Ovary (tissue), 7 donors: ENCODE measurements at regions not wholly inside any gene's neighbourhood (a gene's known extent, or its start where the extent isn't known, plus 50 kb on each side); places are given as distances from the start of the nearest gene placed in this dataset.

Source experiments
- DNase-seq, 5 donors: peaks; one replicate each; pipeline ENCODE4 v3.0.0-alpha.2; 2019 to 2020
- H3K27ac ChIP-seq, 2 donors: fragments of 200-600 bp; one replicate each; pipeline versions ENCODE4 v1.5.1 to v1.8.0; 2019 to 2022
- H3K27me3 ChIP-seq: fragments of 200-600 bp; one replicate; pipeline ENCODE4 v1.8.0; 2022
- H3K36me3 ChIP-seq: fragments of 200-600 bp; sonication (generic); one replicate; pipeline ENCODE4 v1.5.1; 2019
- H3K4me1 ChIP-seq: one replicate; pipeline ENCODE4 v1.8.1; 2013; ENCODE audit warnings: mild to moderate bottlenecking, moderate library complexity; ENCODE audit not compliant: insufficient read depth
- H3K4me3 ChIP-seq: fragments of 200-600 bp; sonication (generic); one replicate; pipeline ENCODE4 v1.5.1; 2017
- H3K9me3 ChIP-seq, 2 donors: fragments of 200-600 bp in 1 of 2; sonication (generic) in 1 of 2; one replicate each; pipeline versions ENCODE4 v1.5.1 to v1.8.1; 2013 to 2019; ENCODE audit warnings: mild to moderate bottlenecking in 1 of 2, moderate library complexity in 1 of 2
- EP300 ChIP-seq: sonication (generic); formaldehyde crosslinking; IDR thresholded peaks from one replicate; pipeline ENCODE4 v1.6.1; 2017; ENCODE audit warnings: antibody characterized with exemption
- POLR2A ChIP-seq: fragments of 450-650 bp; IDR thresholded peaks from one replicate; pipeline ENCODE4 v1.6.1; 2017; ENCODE audit warnings: antibody characterized with exemption, mild to moderate bottlenecking, moderate library complexity
- WGBS, 3 donors: extraction: QIAGEN DNeasy Blood & Tissue Kit in 1 of 3; methylation state at CpG; one replicate each; pipeline versions ENCODE4 v1.1.5 to v1.1.7; 2013 to 2017; 5-methylcytosine and 5-hydroxymethylcytosine counted together
- intact Hi-C, 4 donors: fragments of 100-400 bp; cut with DNase I; formaldehyde crosslinking; loops; one replicate each; pipeline versions ENCODE4 v1.11.0 to v1.15.1; 2022 to 2023
- TF ChIP-seq, protein P1 (sequence below), 3 donors: fragments of 450-650 bp in 2 of 3; fragments of 200-600 bp in 1 of 3; IDR thresholded peaks; one replicate each; pipeline versions ENCODE4 v1.5.1 to v1.8.0; 2016 to 2022; ENCODE audit warnings: antibody characterized with exemption in 3 of 3, mild to moderate bottlenecking in 1 of 3
- donor health status: DM: no; HTN: no; CAD: no; lungs with moderate emphysema.
- donor health status: DM: no; HTN: no; CAD: no.
- donor health status: Bipolar disorder and iron deficiency.
- donor health status: DM: no; HTN: no; CAD: no.
- donor health status: DM: yes; HTN: yes; CAD: no.

DNA sequence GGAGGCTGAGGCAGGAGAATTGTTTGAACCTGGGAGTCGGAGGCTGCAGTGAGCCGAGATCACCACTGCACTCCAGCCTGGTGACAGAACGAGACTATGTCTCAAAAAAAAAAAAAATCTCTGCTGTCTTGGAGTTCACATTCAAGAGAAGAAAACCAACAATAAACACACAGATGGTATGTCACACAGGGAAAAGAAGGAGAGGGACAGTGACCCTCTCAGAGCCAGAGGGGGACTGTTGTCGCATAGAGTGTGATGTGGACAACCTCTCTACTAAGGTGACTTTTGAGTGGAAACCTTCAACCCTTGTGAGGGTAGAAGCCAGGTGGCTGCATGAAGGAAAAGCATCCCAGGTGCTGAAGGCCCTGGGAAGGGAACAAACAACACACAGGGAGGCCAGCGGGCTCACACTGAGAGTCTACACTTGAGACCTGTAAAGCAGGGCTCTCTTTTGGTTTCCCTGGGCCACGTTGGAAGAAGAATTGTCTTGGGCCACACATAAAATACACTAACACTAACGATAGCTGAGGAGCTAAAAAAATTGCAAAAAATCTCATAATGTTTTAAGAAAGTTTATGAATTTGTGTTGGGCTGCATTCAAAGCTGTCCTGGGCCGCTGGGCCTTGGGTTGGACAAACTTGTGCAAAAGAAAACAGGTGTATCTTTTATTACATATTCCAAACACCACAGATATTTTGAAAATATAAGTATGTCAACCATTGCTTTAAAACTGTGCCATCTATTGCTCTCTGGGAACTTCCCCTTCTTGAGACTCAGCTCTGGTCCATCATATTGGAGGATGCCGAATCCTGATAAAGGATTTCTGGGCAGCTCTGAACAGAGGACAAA, 136.0 kb downstream of the DDX1 start:
- Histone ChIP-seq H3K27me3 (no peaks in the 10 kb centered on the region), H3K36me3 (no peaks in the 10 kb centered on the region), H3K4me1 (peaks cover 21% of the 10 kb centered on the region), H3K9me3 (no peaks in the 10 kb centered on the region), H3K4me3 (no peak overlapping the region), H3K27ac (no peak overlapping the region)
- 81 to 82% (median 82%) methylated on average over 9 of the region's 9 CpGs for WGBS, 3 donors
- DNase-seq, result no peak
- TF ChIP-seq POLR2A (no peak), EP300 (no peak)
- TF ChIP-seq, protein P1, sequence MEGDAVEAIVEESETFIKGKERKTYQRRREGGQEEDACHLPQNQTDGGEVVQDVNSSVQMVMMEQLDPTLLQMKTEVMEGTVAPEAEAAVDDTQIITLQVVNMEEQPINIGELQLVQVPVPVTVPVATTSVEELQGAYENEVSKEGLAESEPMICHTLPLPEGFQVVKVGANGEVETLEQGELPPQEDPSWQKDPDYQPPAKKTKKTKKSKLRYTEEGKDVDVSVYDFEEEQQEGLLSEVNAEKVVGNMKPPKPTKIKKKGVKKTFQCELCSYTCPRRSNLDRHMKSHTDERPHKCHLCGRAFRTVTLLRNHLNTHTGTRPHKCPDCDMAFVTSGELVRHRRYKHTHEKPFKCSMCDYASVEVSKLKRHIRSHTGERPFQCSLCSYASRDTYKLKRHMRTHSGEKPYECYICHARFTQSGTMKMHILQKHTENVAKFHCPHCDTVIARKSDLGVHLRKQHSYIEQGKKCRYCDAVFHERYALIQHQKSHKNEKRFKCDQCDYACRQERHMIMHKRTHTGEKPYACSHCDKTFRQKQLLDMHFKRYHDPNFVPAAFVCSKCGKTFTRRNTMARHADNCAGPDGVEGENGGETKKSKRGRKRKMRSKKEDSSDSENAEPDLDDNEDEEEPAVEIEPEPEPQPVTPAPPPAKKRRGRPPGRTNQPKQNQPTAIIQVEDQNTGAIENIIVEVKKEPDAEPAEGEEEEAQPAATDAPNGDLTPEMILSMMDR (IDR thresholded peaks at IDR 0.05), result no peak
- intact Hi-C loops, result no loop called here

DNA sequence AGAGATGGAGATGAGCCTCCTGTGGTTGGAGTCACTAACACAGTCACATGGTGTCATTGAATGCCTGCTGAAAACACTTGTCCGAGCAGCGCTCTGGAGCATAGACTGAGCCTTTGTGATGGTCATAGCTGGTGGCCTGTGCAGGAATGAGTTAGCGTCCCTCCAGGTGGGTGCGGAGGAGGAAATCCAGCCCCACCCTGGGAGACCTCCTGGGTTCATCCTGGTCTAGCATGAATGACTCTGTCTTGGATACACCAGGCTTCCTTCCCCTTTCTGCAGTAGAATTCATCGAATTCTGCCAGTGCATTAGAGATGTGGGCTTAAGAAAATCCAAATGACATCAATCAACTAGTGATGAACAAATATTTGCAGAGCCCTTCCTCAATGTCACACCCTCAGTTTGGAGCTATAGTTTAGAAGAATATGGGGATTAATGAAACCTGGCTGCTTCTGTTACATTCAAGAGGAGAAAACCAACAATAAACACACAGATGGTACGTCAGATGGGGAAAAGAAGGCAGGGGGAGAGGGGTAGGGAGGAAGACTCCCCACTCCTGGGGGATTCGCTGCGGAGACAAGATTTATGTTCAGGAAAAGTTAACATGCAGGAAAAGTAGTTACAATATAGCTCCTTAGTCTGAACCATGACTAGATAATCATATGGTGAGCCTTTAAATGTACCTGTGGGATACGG, 136.7 kb downstream of the DDX1 start:
- H3K27me3 ChIP-seq, result no peaks in the 10 kb centered on the region
- peaks cover 23% of the 10 kb centered on the region for H3K4me1 ChIP-seq
- no peak for DNase-seq
- intact Hi-C loops, result no loop called here
- TF ChIP-seq, protein P1 (IDR thresholded peaks at IDR 0.05), result no peak
- TF ChIP-seq EP300, result no peak
- no peak for TF ChIP-seq POLR2A
- no peak overlapping the region for H3K27ac ChIP-seq
- H3K36me3 ChIP-seq, result no peaks in the 10 kb centered on the region
- H3K9me3 ChIP-seq, result no peaks in the 10 kb centered on the region
- no peak overlapping the region for H3K4me3 ChIP-seq
- 97 to 98% (median 97%) methylated on average over 9 of the region's 9 CpGs for WGBS, 3 donors

DNA sequence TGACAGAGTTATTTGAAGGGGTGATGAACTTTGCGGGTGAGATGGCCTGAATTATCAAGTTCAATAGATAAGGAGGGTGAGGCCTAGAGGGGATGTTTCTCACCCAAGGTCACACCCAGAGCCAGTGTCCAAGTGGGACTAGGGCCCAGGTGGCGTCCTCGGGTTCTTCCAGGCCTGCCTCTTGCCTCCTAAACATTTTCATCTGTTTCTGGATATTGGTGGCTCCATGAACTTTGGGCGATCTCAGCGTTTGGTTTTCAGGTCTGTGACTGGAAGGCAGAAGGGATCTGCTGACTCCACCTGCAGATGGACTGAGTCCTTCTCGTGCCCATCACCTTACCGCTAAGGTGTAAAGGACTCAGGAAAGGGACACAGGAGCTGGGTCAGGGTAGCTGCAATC, 137.3 kb downstream of the DDX1 start:
- intact Hi-C loops, result no loop called here
- peak overlapping the region in 1 of 2 donors; percentile 76 for H3K27ac ChIP-seq
- 92 to 96% (median 96%) methylated on average over 7 of the region's 7 CpGs for WGBS, 3 donors
- H3K27me3 ChIP-seq, result no peaks in the 10 kb centered on the region
- H3K9me3 ChIP-seq, result no peaks in the 10 kb centered on the region
- H3K36me3 ChIP-seq, result no peaks in the 10 kb centered on the region
- H3K4me1 ChIP-seq, result peaks cover 23% of the 10 kb centered on the region
- DNase-seq, result no peak
- TF ChIP-seq, protein P1 (IDR thresholded peaks at IDR 0.05), result no peak
- TF ChIP-seq POLR2A (no peak), EP300 (no peak)
- H3K4me3 ChIP-seq, result no peak overlapping the region

DNA sequence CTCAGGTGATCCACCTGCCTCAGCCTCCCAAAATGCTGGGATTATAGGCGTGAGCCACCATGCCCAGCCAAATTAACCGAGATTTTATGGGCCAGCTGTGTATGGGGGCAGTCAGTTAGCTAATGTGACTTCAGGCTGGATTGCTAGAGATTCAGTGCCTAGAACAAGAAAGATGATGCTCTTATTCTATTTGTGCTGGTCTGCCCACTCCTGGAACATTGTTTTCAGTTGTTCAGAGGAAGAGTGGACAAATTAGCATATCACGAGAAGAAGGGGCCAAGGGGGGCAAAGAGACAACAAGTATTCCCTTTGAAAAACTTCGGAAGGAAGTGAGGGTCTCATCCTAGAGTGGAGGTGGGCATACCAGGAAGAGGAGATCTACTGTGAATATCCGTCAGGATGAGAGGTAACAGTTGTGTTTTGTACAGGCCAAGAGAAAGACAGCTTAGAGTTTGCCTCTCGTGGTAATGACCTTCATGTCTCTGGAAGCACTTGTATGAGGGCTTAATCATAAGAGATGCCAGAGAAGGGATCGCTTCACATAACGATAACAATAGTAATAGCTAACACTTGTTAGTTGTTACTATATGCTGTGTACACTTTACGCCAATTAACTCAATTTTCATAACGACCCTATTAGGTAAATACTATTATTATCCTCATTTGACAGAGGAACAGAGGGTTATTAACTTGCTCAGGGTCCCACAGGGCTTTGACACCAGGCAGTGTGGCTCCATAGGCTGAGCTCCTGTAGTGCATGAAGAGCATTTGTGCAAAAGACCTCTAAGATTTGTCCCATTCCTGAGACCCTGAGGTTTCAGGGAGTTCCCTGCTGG, 138.3 kb downstream of the DDX1 start:
- Histone ChIP-seq H3K4me3 (no peak overlapping the region), H3K36me3 (no peaks in the 10 kb centered on the region), H3K4me1 (peaks cover 28% of the 10 kb centered on the region), H3K9me3 (no peaks in the 10 kb centered on the region), H3K27ac (peak overlapping the region in 1 of 2 donors; percentile 76), H3K27me3 (no peaks in the 10 kb centered on the region)
- intact Hi-C loops, result loop anchor here in 1 of 4 donors (5.0 kb wide), 1 partner anchor 72 kb away; no protein-coding TSS in a partner anchor
- 34 to 45% (median 38%) methylated on average over 10 of the region's 10 CpGs for WGBS, 3 donors
- DNase-seq, result no peak
- TF ChIP-seq POLR2A (no peak), EP300 (no peak)
- TF ChIP-seq, protein P1 (IDR thresholded peaks at IDR 0.05), result no peak
